T-cell (primary cell): ENCODE measurements at regions not wholly inside any gene's neighbourhood (a gene's known extent, or its start where the extent isn't known, plus 50 kb on each side); places are given as distances from the start of the nearest gene placed in this dataset.

Experiments
- ATAC-seq, 4 experiments: fragments of 200-7000 bp in 3 of 4; fragments of 150-1000 bp in 1 of 4; cut with Tn5 transposase; replicated peaks in 1 of 4; 1 replicate in 3 of 4; 2 replicates in 1 of 4; pipeline ENCODE4 v1.10.0; 2021; ENCODE audit warnings: moderate library complexity in 3 of 4, mild to moderate bottlenecking in 2 of 4, moderate number of reproducible peaks in 1 of 4
- CTCF ChIA-PET, 2 donors: fragments of 300-600 bp; sonication (Branson Sonifier 250); formaldehyde crosslinking; loops; one replicate each; lab custom pipeline; 2022; ENCODE audit warnings: antibody characterized with exemption in 2 of 2; lab: Charles Lee
- POLR2A ChIA-PET, 2 donors: fragments of 300-600 bp; sonication (Branson Sonifier 250); formaldehyde crosslinking; loops; one replicate each; lab custom pipeline; 2022; ENCODE audit warnings: antibody characterized with exemption in 2 of 2; lab: Charles Lee
- DNase-seq, 35 experiments: peaks; one replicate each; pipeline versions ENCODE4 v3.0.0 to v3.0.0-alpha.2; 2013 to 2023
- H3K27ac ChIP-seq: one replicate; pipeline ENCODE4 v1.5.1; 2013; ENCODE audit warnings: low read length
- H3K27me3 ChIP-seq, 2 experiments: replicated peaks in 1 of 2; 1 replicate in 1 of 2; 2 replicates in 1 of 2; pipeline versions ENCODE4 v1.6.1 to v1.7.0; 2013; ENCODE audit warnings: low read length in 1 of 2, mixed read lengths in 1 of 2; ENCODE audit not compliant: control insufficient read depth in 2 of 2, insufficient read depth in 2 of 2; ENCODE audit errors: extremely low read depth in 1 of 2
- H3K36me3 ChIP-seq, 2 donors: 1 replicate in 1 of 2; 2 replicates in 1 of 2; pipeline versions ENCODE4 v1.6.1 to v1.7.0; 2013; ENCODE audit warnings: low read length in 1 of 2; ENCODE audit not compliant: control insufficient read depth in 2 of 2, insufficient read depth in 1 of 2; ENCODE audit errors: extremely low read depth in 1 of 2
- H3K4me1 ChIP-seq, 2 experiments: 1 replicate in 1 of 2; 2 replicates in 1 of 2; pipeline versions ENCODE4 v1.6.1 to v1.7.0; 2013; ENCODE audit warnings: low read length in 2 of 2, mixed read lengths in 1 of 2; ENCODE audit not compliant: insufficient read depth in 2 of 2, control insufficient read depth in 1 of 2; ENCODE audit errors: extremely low read depth in 1 of 2
- H3K4me3 ChIP-seq, 2 donors: 1 replicate in 1 of 2; 2 replicates in 1 of 2; pipeline versions ENCODE4 v1.5.1 to v1.7.0; 2013; ENCODE audit warnings: mild to moderate bottlenecking in 2 of 2, low read length in 1 of 2, moderate library complexity in 1 of 2; ENCODE audit not compliant: control insufficient read depth in 1 of 2; ENCODE audit errors: extremely low read depth in 1 of 2
- H3K9me3 ChIP-seq: 2 replicates; pipeline ENCODE4 v1.7.0; 2013
- H3K27ac Mint-ChIP-seq, 2 donors: one replicate each; pipeline ENCODE4 v1.8.0; 2020 to 2021; ENCODE audit warnings: mild to moderate bottlenecking in 2 of 2, mixed read lengths in 2 of 2
- H3K27me3 Mint-ChIP-seq, 2 donors: one replicate each; pipeline ENCODE4 v1.8.0; 2021 to 2022; ENCODE audit warnings: mixed read lengths in 2 of 2
- H3K36me3 Mint-ChIP-seq: one replicate; pipeline ENCODE4 v1.8.0; 2021; ENCODE audit warnings: mixed read lengths
- H3K4me1 Mint-ChIP-seq, 3 donors: one replicate each; pipeline ENCODE4 v1.8.0; 2020 to 2022; ENCODE audit warnings: mixed read lengths in 3 of 3, mild to moderate bottlenecking in 1 of 3
- H3K4me3 Mint-ChIP-seq, 3 donors: one replicate each; pipeline ENCODE4 v1.8.0; 2020 to 2022; ENCODE audit warnings: mild to moderate bottlenecking in 3 of 3, mixed read lengths in 3 of 3, moderate library complexity in 3 of 3
- H3K9me3 Mint-ChIP-seq, 3 donors: one replicate each; pipeline ENCODE4 v1.8.0; 2020 to 2022; ENCODE audit warnings: mixed read lengths in 3 of 3
- WGBS: methylation state at CpG from one replicate; pipeline ENCODE4 v1.1.5; 2013; ENCODE audit warnings: missing lambda C conversion rate; ENCODE audit not compliant: insufficient coverage; 5-methylcytosine and 5-hydroxymethylcytosine counted together

DNA sequence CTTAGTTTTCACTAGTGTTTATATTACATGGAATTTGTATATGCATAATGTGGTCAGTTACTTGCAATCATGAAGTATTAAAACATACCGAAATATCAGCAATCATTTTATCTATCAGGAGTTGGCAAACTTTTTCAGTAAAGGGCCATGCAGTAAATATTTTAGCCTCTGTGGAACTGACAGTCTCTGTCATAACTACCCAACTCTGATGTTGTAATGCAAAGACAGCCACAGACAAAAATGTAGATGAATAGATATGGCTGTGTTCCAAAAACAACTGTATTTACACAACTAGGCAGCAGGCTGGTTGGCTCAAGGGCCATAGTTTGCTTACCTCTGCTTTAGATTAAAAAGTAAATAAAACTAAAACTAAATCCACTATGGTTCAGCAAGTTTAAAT, 200.2 kb downstream of the HS3ST1 start:
- ChIA-PET POLR2A (no interaction called here), CTCF (no interaction called here)
- no peaks in the 10 kb centered on the region for H3K27me3 Mint-ChIP-seq
- no peak overlapping the region for H3K4me3 ChIP-seq
- H3K4me1 ChIP-seq: no peaks in the 10 kb centered on the region
- WGBS: no CpG with 5 or more reads among the region's 1 CpG
- no peak overlapping the region for H3K4me3 Mint-ChIP-seq
- DNase-seq (no peak), ATAC-seq (no peak)
- H3K4me1 Mint-ChIP-seq: no peaks in the 10 kb centered on the region
- no peak overlapping the region for H3K27ac ChIP-seq
- H3K27ac Mint-ChIP-seq: no peak overlapping the region
- H3K9me3 Mint-ChIP-seq: peaks cover 0 to 3% (median 0%) of the 10 kb centered on the region in 3 donors
- no peaks in the 10 kb centered on the region for H3K36me3 Mint-ChIP-seq
- no peaks in the 10 kb centered on the region for H3K36me3 ChIP-seq
- H3K27me3 ChIP-seq: peaks cover 0 to 5% of the 10 kb centered on the region in 2 experiments
- no peaks in the 10 kb centered on the region for H3K9me3 ChIP-seq

- Mint-ChIP-seq H3K27ac (no peak overlapping the region), H3K4me3 (no peak overlapping the region), H3K36me3 (no peaks in the 10 kb centered on the region), H3K4me1 (no peaks in the 10 kb centered on the region), H3K27me3 (no peaks in the 10 kb centered on the region), H3K9me3 (peaks cover 0 to 3% (median 0%) of the 10 kb centered on the region in 3 donors)
- Histone ChIP-seq H3K27me3 (peaks cover 0 to 5% of the 10 kb centered on the region in 2 experiments), H3K9me3 (no peaks in the 10 kb centered on the region), H3K4me1 (no peaks in the 10 kb centered on the region), H3K36me3 (no peaks in the 10 kb centered on the region), H3K27ac (no peak overlapping the region), H3K4me3 (no peak overlapping the region)
- DNase-seq: no peak
- 96% methylated on average over 9 of the region's 9 CpGs for WGBS
- ATAC-seq: no peak
- POLR2A ChIA-PET: no interaction called here
- CTCF ChIA-PET: no interaction called here
Measured at GRCh38 chr4:11223311-11223710, 205.4 kb downstream of the HS3ST1 start.

DNA sequence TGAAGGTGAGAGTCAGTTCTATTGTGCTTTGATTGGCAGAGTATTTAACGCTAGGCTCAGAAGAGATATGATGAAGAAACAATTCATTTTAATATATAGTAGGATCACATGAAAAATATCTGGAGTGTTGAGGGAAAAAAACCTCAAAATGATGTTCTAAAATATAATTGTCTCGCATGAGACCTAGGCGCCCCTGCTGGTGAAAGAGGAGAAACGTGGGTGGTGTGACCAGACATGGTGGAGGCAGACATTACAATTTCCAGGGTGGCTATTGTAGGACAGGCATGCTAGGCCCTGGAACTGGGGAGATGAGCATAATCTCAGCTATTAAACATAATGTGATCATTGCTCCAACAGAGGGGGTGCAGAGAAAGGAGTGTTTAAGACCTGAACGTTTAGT, 210.0 kb downstream of the HS3ST1 start:
- H3K36me3 Mint-ChIP-seq: no peaks in the 10 kb centered on the region
- H3K27me3 ChIP-seq: peaks cover 0 to 3% of the 10 kb centered on the region in 2 experiments
- H3K4me3 Mint-ChIP-seq: no peak overlapping the region
- H3K27me3 Mint-ChIP-seq: no peaks in the 10 kb centered on the region
- H3K36me3 ChIP-seq: no peaks in the 10 kb centered on the region
- H3K27ac Mint-ChIP-seq: no peak overlapping the region
- POLR2A ChIA-PET: no interaction called here
- no peaks in the 10 kb centered on the region for H3K4me1 ChIP-seq
- WGBS: 100% methylated on average over 2 of the region's 5 CpGs
- CTCF ChIA-PET: no interaction called here
- no peaks in the 10 kb centered on the region for H3K9me3 Mint-ChIP-seq
- no peak overlapping the region for H3K27ac ChIP-seq
- H3K9me3 ChIP-seq: no peaks in the 10 kb centered on the region
- ATAC-seq (no peak), DNase-seq (no peak)
- no peak overlapping the region for H3K4me3 ChIP-seq
- H3K4me1 Mint-ChIP-seq: peaks cover 0 to 5% (median 0%) of the 10 kb centered on the region in 3 donors

- H3K27ac ChIP-seq: no peak overlapping the region
- CTCF ChIA-PET: no interaction called here
Measured at GRCh38 chr4:11216520-11216919, 212.2 kb downstream of the HS3ST1 start.

DNA sequence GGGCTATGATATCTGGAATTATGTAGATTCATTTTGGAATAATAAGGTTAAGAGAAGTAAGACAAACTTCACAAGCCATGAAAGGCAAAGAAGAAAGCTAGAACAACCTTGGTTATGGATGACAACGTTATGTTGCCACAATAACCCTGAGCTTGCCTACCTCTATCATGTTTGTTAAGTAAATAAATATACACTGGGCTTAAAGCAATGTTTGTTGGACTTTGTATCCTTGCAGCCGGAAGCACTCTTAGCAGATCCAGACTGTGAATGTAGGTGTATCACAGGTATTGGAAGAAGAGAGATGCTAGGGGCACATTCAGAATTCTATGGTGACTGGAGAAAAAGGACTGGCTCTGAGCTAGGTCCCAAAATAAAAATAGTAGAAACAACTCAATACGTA, 214.4 kb downstream of the HS3ST1 start:
- WGBS: 83% methylated on average over 1 of the region's 3 CpGs
- ATAC-seq (no peak), DNase-seq (no peak)
- no peak overlapping the region for H3K4me3 ChIP-seq
- POLR2A ChIA-PET: no interaction called here
- H3K27me3 ChIP-seq: peaks cover 0 to 6% of the 10 kb centered on the region in 2 experiments
- H3K36me3 Mint-ChIP-seq: no peaks in the 10 kb centered on the region
- H3K4me3 Mint-ChIP-seq: no peak overlapping the region
- no peaks in the 10 kb centered on the region for H3K4me1 ChIP-seq
- H3K9me3 ChIP-seq: no peaks in the 10 kb centered on the region
- CTCF ChIA-PET: no interaction called here
- H3K27ac ChIP-seq: no peak overlapping the region
- no peaks in the 10 kb centered on the region for H3K9me3 Mint-ChIP-seq
- no peak overlapping the region for H3K27ac Mint-ChIP-seq
- H3K4me1 Mint-ChIP-seq: peaks cover 0 to 5% (median 0%) of the 10 kb centered on the region in 3 donors
- H3K36me3 ChIP-seq: no peaks in the 10 kb centered on the region
- peaks cover 0 to 3% of the 10 kb centered on the region in 2 donors for H3K27me3 Mint-ChIP-seq

More at GRCh38 chr4:11216520-11216919, 212.2 kb downstream of the HS3ST1 start:
- H3K27me3 Mint-ChIP-seq: no peaks in the 10 kb centered on the region
- H3K36me3 ChIP-seq: no peaks in the 10 kb centered on the region
- H3K9me3 ChIP-seq: no peaks in the 10 kb centered on the region
- H3K4me3 ChIP-seq: no peak overlapping the region
- no peak for ATAC-seq
- H3K27ac Mint-ChIP-seq: no peak overlapping the region
- no peaks in the 10 kb centered on the region for H3K4me1 ChIP-seq
- no peak for DNase-seq
- peaks cover 0 to 3% of the 10 kb centered on the region in 2 experiments for H3K27me3 ChIP-seq
- no peaks in the 10 kb centered on the region for H3K36me3 Mint-ChIP-seq
- H3K9me3 Mint-ChIP-seq: no peaks in the 10 kb centered on the region
- POLR2A ChIA-PET: no interaction called here
- peaks cover 0 to 5% (median 0%) of the 10 kb centered on the region in 3 donors for H3K4me1 Mint-ChIP-seq
- no peak overlapping the region for H3K4me3 Mint-ChIP-seq

GRCh38 chr4:11209826-11210225, 218.9 kb downstream of the HS3ST1 start:
- CTCF ChIA-PET: no interaction called here
- Mint-ChIP-seq H3K4me1 (peaks cover 0 to 4% (median 0%) of the 10 kb centered on the region in 3 donors), H3K27me3 (peaks cover 0 to 3% of the 10 kb centered on the region in 2 donors), H3K27ac (no peak overlapping the region), H3K36me3 (no peaks in the 10 kb centered on the region), H3K4me3 (no peak overlapping the region), H3K9me3 (peaks cover 6 to 10% (median 8%) of the 10 kb centered on the region in 3 donors)
- POLR2A ChIA-PET: no interaction called here
- H3K4me3 ChIP-seq: no peak overlapping the region
- no peak overlapping the region for H3K27ac ChIP-seq
- H3K27me3 ChIP-seq: peaks cover 0 to 2% of the 10 kb centered on the region in 2 experiments
- no peak for DNase-seq
- ATAC-seq: no peak
- no peaks in the 10 kb centered on the region for H3K36me3 ChIP-seq
- 50% methylated on average over 1 of the region's 5 CpGs for WGBS
- no peaks in the 10 kb centered on the region for H3K4me1 ChIP-seq
- no peaks in the 10 kb centered on the region for H3K9me3 ChIP-seq

DNA sequence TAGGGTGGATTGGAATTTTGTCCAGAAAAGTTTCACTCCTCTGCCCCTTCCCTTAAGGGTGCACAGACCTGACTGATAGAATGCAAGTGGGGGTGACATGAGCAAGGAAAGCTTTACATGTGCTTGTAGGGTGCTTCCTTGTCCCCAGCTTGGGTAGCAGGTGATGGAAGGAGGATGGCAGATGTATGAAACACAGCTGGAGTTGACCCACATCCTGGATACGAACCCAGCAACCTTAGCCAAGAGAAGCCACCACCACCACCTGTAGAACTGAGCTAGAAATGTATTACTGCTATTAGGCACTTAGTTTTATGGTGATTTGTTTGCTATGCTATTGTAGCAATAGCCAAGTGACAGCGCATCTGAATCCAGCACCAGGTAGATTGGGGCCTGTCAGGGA, 227.4 kb downstream of the HS3ST1 start:
- Histone ChIP-seq H3K27me3 (no peaks in the 10 kb centered on the region), H3K36me3 (no peaks in the 10 kb centered on the region), H3K4me3 (no peak overlapping the region), H3K9me3 (no peaks in the 10 kb centered on the region), H3K27ac (no peak overlapping the region), H3K4me1 (no peaks in the 10 kb centered on the region)
- Mint-ChIP-seq H3K27me3 (no peaks in the 10 kb centered on the region), H3K4me1 (no peaks in the 10 kb centered on the region), H3K4me3 (no peak overlapping the region), H3K27ac (no peak overlapping the region), H3K36me3 (no peaks in the 10 kb centered on the region), H3K9me3 (no peaks in the 10 kb centered on the region)
- POLR2A ChIA-PET: no interaction called here
- ATAC-seq: no peak
- DNase-seq: no peak
- WGBS: no CpG with 5 or more reads among the region's 2 CpGs
- CTCF ChIA-PET: no interaction called here
